PC-3 (cell line): ENCODE measurements at regions not wholly inside any gene's neighbourhood (a gene's known extent, or its start where the extent isn't known, plus 50 kb on each side); places are given as distances from the start of the nearest gene placed in this dataset.

Experiments
- ATAC-seq: fragments of 200-7000 bp; cut with Tn5 transposase; 2 replicates; pipeline ENCODE4 v1.9.1; 2020; ENCODE audit warnings: mild to moderate bottlenecking, moderate library complexity
- BruUV-seq: library from RNA; stranded (reverse); fragments of 400-500 nt; replicated peaks from 2 replicates; lab custom pipeline; 2021; lab: Mats Ljungman, UMichigan
- CTCF ChIA-PET: fragments of 300-600 bp; sonication (Branson Sonifier 250); formaldehyde crosslinking; loops from one replicate; lab custom pipeline; 2022; ENCODE audit warnings: antibody characterized with exemption; lab: Charles Lee
- POLR2A ChIA-PET: fragments of 300-600 bp; sonication (Branson Sonifier 250); formaldehyde crosslinking; loops from one replicate; lab custom pipeline; 2022; ENCODE audit warnings: antibody characterized with exemption; ENCODE audit not compliant: unreplicated experiment; lab: Charles Lee
- DNase-seq: peaks from one replicate; pipeline ENCODE4 v3.0.0-alpha.2; 2015
- H2AFZ ChIP-seq: fragments of 300-600 bp; sonication (generic); 2 replicates; pipeline ENCODE4 v1.6.0; 2016; ENCODE audit warnings: antibody characterized with exemption, low read length
- H3F3A ChIP-seq: fragments of 300-600 bp; sonication (generic); one replicate; pipeline ENCODE4 v1.6.0; 2017; ENCODE audit warnings: antibody characterized with exemption, low read length, control low read depth, mild to moderate bottlenecking; ENCODE audit not compliant: unreplicated experiment
- H3K27ac ChIP-seq: fragments of 300-600 bp; sonication (generic); 2 replicates; pipeline ENCODE4 v1.5.1; 2016; ENCODE audit warnings: mild to moderate bottlenecking, low read length
- H3K27me3 ChIP-seq: fragments of 300-600 bp; sonication (generic); 2 replicates; pipeline ENCODE4 v1.6.1; 2016; ENCODE audit warnings: low read length, mixed read lengths
- H3K36me3 ChIP-seq: fragments of 300-600 bp; sonication (generic); 2 replicates; pipeline ENCODE4 v1.6.1; 2016; ENCODE audit warnings: low read depth, mixed run types, low read length, mixed read lengths
- H3K4me1 ChIP-seq: fragments of 300-600 bp; sonication (generic); 2 replicates; pipeline ENCODE4 v1.5.1; 2016; ENCODE audit warnings: low read length; ENCODE audit not compliant: insufficient read depth
- H3K4me2 ChIP-seq: fragments of 300-600 bp; sonication (generic); 2 replicates; pipeline ENCODE4 v1.6.0; 2016; ENCODE audit warnings: low read length
- H3K4me3 ChIP-seq: fragments of 300-600 bp; sonication (generic); 2 replicates; pipeline ENCODE4 v1.5.1; 2016; ENCODE audit warnings: mild to moderate bottlenecking, low read length, mixed read lengths
- H3K79me2 ChIP-seq: fragments of 300-600 bp; sonication (generic); 2 replicates; pipeline ENCODE4 v1.6.1; 2017; ENCODE audit warnings: low read length, mixed read lengths
- H3K9ac ChIP-seq: fragments of 300-600 bp; sonication (generic); 2 replicates; pipeline ENCODE4 v1.6.0; 2016; ENCODE audit warnings: mild to moderate bottlenecking, low read length
- H3K9me2 ChIP-seq: fragments of 300-600 bp; sonication (generic); replicated peaks from 2 replicates; pipeline ENCODE4 v1.6.1; 2016; ENCODE audit warnings: mixed run types, low read length, mixed read lengths
- H3K9me3 ChIP-seq: fragments of 300-600 bp; sonication (generic); 2 replicates; pipeline ENCODE4 v1.6.1; 2016; ENCODE audit warnings: low read length, mixed read lengths
- H4K20me1 ChIP-seq: fragments of 300-600 bp; sonication (generic); 2 replicates; pipeline ENCODE4 v1.6.1; 2016; ENCODE audit warnings: low read length, mixed read lengths
- CTCF ChIP-seq: fragments of 300-600 bp; sonication (generic); conservative IDR thresholded peaks from 2 replicates; pipeline ENCODE4 v1.5.1; 2017; ENCODE audit warnings: antibody characterized with exemption, low read depth, mild to moderate bottlenecking, low read length
- EZH2 ChIP-seq: fragments of 300-600 bp; sonication (generic); IDR thresholded peaks from one replicate; pipeline ENCODE4 v1.6.1; 2017; ENCODE audit warnings: antibody characterized with exemption, mild to moderate bottlenecking, low read length; ENCODE audit not compliant: unreplicated experiment
- EZH2phosphoT487 ChIP-seq: fragments of 300-600 bp; sonication (generic); IDR thresholded peaks from 2 replicates; pipeline ENCODE4 v1.6.1; 2018; ENCODE audit warnings: mild to moderate bottlenecking, antibody characterized with exemption, low read length, borderline replicate concordance
- intact Hi-C: fragments of 100-400 bp; cut with micrococcal nuclease; formaldehyde crosslinking; loops from 2 replicates; pipeline ENCODE4 v1.9.0; 2023

DNA sequence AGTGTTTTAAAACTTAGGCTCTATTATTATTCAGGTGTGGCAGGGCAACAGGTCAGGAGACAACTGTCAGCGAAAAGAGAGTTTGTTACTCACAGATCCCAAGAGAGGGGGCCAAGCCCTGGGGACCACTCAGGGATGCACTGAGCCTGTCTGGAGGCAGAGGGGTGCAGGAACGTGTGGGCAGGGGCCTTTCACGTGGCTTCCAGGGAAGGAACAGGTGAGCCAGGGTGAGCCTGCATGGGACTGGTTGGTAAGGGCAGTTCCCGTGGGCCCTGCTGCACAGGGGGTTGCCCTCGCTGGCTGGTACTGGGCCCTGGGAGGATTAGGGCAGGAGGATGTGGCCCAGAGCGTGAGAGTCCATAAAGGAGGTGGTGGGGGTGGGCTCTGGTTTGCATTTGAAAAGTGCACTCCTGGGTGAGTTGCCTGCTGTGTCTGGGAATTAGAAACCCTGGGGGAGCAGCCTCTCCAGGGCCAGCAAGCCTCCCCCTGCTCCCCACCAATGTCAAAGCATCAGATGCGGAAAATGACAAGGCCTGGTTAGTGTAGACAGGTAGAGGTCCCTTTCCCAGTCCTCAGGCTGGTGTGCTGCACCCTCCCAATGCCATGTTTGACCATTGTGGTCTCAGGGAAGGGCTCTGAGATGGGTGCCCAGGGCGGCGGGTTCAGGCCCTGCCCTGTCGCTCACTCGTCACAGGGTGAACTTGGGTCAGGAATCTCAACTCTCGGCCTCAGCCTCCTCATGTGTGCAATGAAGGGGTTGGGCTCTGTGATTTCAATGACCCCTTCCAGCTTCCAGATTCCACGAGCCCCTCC is 127.4 kb upstream of the RPS6KA2 start:
- H3K4me3 ChIP-seq = no peak overlapping the region
- no peak overlapping the region for H3K27ac ChIP-seq
- H4K20me1 ChIP-seq = no peaks in the 10 kb centered on the region
- no peaks in the 10 kb centered on the region for H3F3A ChIP-seq
- no peak for ATAC-seq
- intact Hi-C loops = no loop called here
- H3K36me3 ChIP-seq = no peaks in the 10 kb centered on the region
- H3K9me2 ChIP-seq = no peaks in the 10 kb centered on the region
- POLR2A ChIA-PET = no interaction called here
- H3K9ac ChIP-seq = no peak overlapping the region
- H3K4me1 ChIP-seq = no peaks in the 10 kb centered on the region
- no peaks in the 10 kb centered on the region for H3K79me2 ChIP-seq
- no TSS peak for BruUV-seq
- H3K27me3 ChIP-seq = no peaks in the 10 kb centered on the region
- no peak for TF ChIP-seq CTCF
- TF ChIP-seq EZH2phosphoT487 = no peak
- no peak for TF ChIP-seq EZH2
- CTCF ChIA-PET = no interaction called here
- no peak for DNase-seq
- H2AFZ ChIP-seq = no peak overlapping the region
- no peaks in the 10 kb centered on the region for H3K9me3 ChIP-seq
- H3K4me2 ChIP-seq = no peak overlapping the region

GRCh38 chr6:166752928-166753721 is 126.1 kb upstream of the RPS6KA2 start:
- Histone ChIP-seq H3K36me3 (no peaks in the 10 kb centered on the region), H3K4me2 (no peak overlapping the region), H3K4me3 (no peak overlapping the region), H3K9me2 (no peaks in the 10 kb centered on the region), H3K9me3 (no peaks in the 10 kb centered on the region), H3K27me3 (no peaks in the 10 kb centered on the region), H3K4me1 (no peaks in the 10 kb centered on the region), H3K9ac (no peak overlapping the region), H3K27ac (no peak overlapping the region), H2AFZ (no peak overlapping the region), H4K20me1 (no peaks in the 10 kb centered on the region), H3K79me2 (no peaks in the 10 kb centered on the region), H3F3A (no peaks in the 10 kb centered on the region)
- DNase-seq (no peak), ATAC-seq (no peak)
- no TSS peak for BruUV-seq
- TF ChIP-seq EZH2phosphoT487 = no peak
- TF ChIP-seq EZH2 = no peak
- no peak for TF ChIP-seq CTCF
- CTCF ChIA-PET = no interaction called here
- POLR2A ChIA-PET = no interaction called here
- intact Hi-C loops = no loop called here
